Choroid plexus epithelial cell (primary cell): ENCODE measurements at regions not wholly inside any gene's neighbourhood (a gene's known extent, or its start where the extent isn't known, plus 50 kb on each side); places are given as distances from the start of the nearest gene placed in this dataset.

ENCODE experiments used
- DNase-seq: peaks from one replicate; pipeline ENCODE4 v3.0.0-alpha.2; 2010; ENCODE audit warnings: low read depth
- H3K4me3 ChIP-seq: 2 replicates; pipeline ENCODE4 v1.5.1; 2011; ENCODE audit warnings: low read depth, mild to moderate bottlenecking, control low read depth, low read length, moderate library complexity
- CTCF ChIP-seq: conservative IDR thresholded peaks from 2 replicates; pipeline ENCODE4 v1.5.1; 2011; ENCODE audit warnings: low read depth, mild to moderate bottlenecking, control low read depth, inconsistent platforms, low read length, moderate library complexity

- TF ChIP-seq CTCF = no peak
- DNase-seq = no peak
- H3K4me3 ChIP-seq = no peak overlapping the region
Measured at GRCh38 chr4:162221148-162221547, 57.3 kb upstream of the FSTL5 start.
